Glutamatergic neuron (in vitro differentiated cells): ENCODE measurements at regions not wholly inside any gene's neighbourhood (a gene's known extent, or its start where the extent isn't known, plus 50 kb on each side); places are given as distances from the start of the nearest gene placed in this dataset.

Experiments
- DNase-seq: peaks from one replicate; pipeline ENCODE4 v3.0.0; 2022
- H3K27ac Mint-ChIP-seq: one replicate; pipeline ENCODE4 v1.8.0; 2020; ENCODE audit warnings: mild to moderate bottlenecking, mixed read lengths, inconsistent platforms; ENCODE audit not compliant: unreplicated experiment
- H3K27me3 Mint-ChIP-seq: one replicate; pipeline ENCODE4 v1.8.0; 2020; ENCODE audit warnings: mild to moderate bottlenecking, moderate library complexity, mixed read lengths, inconsistent platforms; ENCODE audit not compliant: unreplicated experiment
- H3K36me3 Mint-ChIP-seq: one replicate; pipeline ENCODE4 v1.8.0; 2020; ENCODE audit warnings: mild to moderate bottlenecking, mixed read lengths, inconsistent platforms; ENCODE audit not compliant: unreplicated experiment
- H3K4me1 Mint-ChIP-seq: one replicate; pipeline ENCODE4 v1.8.0; 2020; ENCODE audit warnings: mild to moderate bottlenecking, low read depth, mixed read lengths, inconsistent platforms; ENCODE audit not compliant: unreplicated experiment
- H3K4me3 Mint-ChIP-seq: one replicate; pipeline ENCODE4 v1.8.0; 2020; ENCODE audit warnings: mild to moderate bottlenecking, mixed read lengths, inconsistent platforms; ENCODE audit not compliant: unreplicated experiment
- H3K9me3 Mint-ChIP-seq: one replicate; pipeline ENCODE4 v1.8.0; 2020; ENCODE audit warnings: mild to moderate bottlenecking, moderate library complexity, mixed read lengths, inconsistent platforms; ENCODE audit not compliant: unreplicated experiment
- CTCF ChIP-seq: fragments of 200-600 bp; sonication (generic); IDR thresholded peaks from one replicate; pipeline ENCODE4 v1.5.0; 2021; ENCODE audit not compliant: partially characterized antibody, unreplicated experiment

DNA sequence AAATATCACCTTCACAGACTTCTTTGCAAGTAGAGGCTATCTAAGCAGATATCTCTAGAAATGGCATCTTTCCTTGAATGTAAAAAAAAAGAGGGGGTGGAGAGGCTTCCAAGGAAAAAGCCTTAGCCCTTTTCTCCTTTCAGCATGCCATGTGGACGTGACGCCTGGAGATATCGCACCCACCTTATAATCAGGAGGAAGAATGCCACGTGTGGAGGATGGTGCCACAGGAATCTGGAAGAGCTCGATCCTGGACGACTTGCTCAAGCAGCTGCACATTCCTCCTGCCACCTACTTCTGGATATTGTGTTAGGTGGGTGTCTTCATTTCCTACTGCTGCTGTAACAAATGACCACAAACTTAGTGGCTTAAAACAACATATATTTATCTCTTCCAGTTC is 203.6 kb downstream of the NUAK1 start:
- TF ChIP-seq CTCF: no peak
- no peak overlapping the region for H3K4me3 Mint-ChIP-seq
- H3K9me3 Mint-ChIP-seq: no peaks in the 10 kb centered on the region
- no peak for DNase-seq
- H3K27ac Mint-ChIP-seq: no peak overlapping the region
- H3K27me3 Mint-ChIP-seq: peaks cover 7% of the 10 kb centered on the region
- H3K36me3 Mint-ChIP-seq: no peaks in the 10 kb centered on the region
- H3K4me1 Mint-ChIP-seq: no peaks in the 10 kb centered on the region

DNA sequence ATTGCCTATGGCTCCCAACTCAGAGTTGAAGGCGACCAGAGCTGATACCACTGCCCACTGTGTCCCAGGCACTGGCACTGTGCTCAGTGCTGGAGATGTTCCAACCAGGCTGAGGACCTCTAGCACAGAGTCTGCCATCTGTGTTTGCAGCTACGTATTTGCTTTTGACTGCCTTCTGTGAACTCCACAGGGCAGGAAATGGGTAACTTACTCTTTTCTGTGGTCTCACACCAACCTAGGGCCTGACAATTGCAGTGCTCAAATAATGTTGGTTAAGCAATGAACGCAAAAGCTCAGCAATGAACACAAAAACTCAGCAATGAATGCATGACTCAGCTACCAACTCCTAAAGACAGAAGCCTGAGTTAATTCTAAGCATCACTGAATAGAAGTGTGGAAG is 202.8 kb downstream of the NUAK1 start:
- no peak for DNase-seq
- peaks cover 7% of the 10 kb centered on the region for H3K27me3 Mint-ChIP-seq
- no peaks in the 10 kb centered on the region for H3K4me1 Mint-ChIP-seq
- TF ChIP-seq CTCF: no peak
- no peaks in the 10 kb centered on the region for H3K9me3 Mint-ChIP-seq
- H3K36me3 Mint-ChIP-seq: no peaks in the 10 kb centered on the region
- no peak overlapping the region for H3K27ac Mint-ChIP-seq
- no peak overlapping the region for H3K4me3 Mint-ChIP-seq

DNA sequence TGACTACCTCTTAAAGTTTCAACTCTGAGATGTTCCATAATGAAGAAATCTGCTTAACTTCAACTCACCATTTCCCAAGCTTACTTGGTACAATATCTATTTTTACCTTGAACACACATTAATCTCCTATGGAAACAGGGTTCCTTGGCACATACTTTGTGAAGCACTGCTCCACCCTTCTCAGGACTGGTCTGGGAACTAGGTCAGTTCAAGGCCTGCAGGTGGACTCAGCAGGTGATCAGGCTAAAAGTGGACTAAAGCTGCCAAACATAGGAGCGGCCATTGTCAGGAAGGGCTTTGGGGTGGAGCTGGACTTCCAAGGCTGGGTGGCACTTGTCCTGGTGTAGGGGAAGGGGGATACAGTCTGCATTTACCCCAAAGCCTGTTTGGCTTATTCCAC is 202.3 kb downstream of the NUAK1 start:
- no peak overlapping the region for H3K27ac Mint-ChIP-seq
- H3K9me3 Mint-ChIP-seq: no peaks in the 10 kb centered on the region
- H3K4me1 Mint-ChIP-seq: no peaks in the 10 kb centered on the region
- no peaks in the 10 kb centered on the region for H3K36me3 Mint-ChIP-seq
- peaks cover 7% of the 10 kb centered on the region for H3K27me3 Mint-ChIP-seq
- TF ChIP-seq CTCF: no peak
- H3K4me3 Mint-ChIP-seq: no peak overlapping the region
- no peak for DNase-seq

DNA sequence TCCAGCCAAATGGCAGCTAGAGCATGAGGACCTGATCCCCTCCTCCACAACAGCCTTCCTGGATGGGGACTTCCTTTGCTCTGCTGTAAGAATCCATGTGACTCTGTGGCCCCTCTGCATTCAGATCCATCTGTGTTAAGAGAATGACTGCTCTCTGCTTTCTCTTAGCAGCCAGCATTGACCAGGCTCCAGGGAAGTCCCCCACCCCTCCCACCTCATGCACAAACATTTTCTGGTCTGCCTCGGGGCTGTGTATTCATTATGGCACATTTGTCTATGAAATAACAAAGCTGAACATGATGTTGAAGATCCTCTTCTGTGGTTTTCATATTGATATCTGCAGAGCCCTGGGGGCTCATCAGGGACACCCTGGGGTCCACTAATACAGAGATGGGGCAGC is 201.7 kb downstream of the NUAK1 start:
- Mint-ChIP-seq H3K27ac (no peak overlapping the region), H3K27me3 (peaks cover 7% of the 10 kb centered on the region), H3K36me3 (no peaks in the 10 kb centered on the region), H3K9me3 (no peaks in the 10 kb centered on the region), H3K4me3 (no peak overlapping the region), H3K4me1 (no peaks in the 10 kb centered on the region)
- TF ChIP-seq CTCF: no peak
- DNase-seq: no peak

GRCh38 chr12:105939181-105939721 is 199.5 kb downstream of the NUAK1 start:
- no peak for TF ChIP-seq CTCF
- Mint-ChIP-seq H3K27ac (no peak overlapping the region), H3K4me3 (no peak overlapping the region), H3K9me3 (no peaks in the 10 kb centered on the region), H3K36me3 (no peaks in the 10 kb centered on the region), H3K4me1 (no peaks in the 10 kb centered on the region), H3K27me3 (peaks cover 6% of the 10 kb centered on the region)
- DNase-seq: no peak
